KMS-11 (cell line): ENCODE measurements at regions not wholly inside any gene's neighbourhood (a gene's known extent, or its start where the extent isn't known, plus 50 kb on each side); places are given as distances from the start of the nearest gene placed in this dataset.

Source experiments
- H2AFZ ChIP-seq: fragments of 200-600 bp; sonication (generic); 2 replicates; pipeline ENCODE4 v1.6.1; 2016; ENCODE audit warnings: antibody characterized with exemption, mixed run types, low read depth
- H3K27ac ChIP-seq: fragments of 200-600 bp; sonication (generic); 2 replicates; pipeline ENCODE4 v1.6.1; 2016; ENCODE audit warnings: mild to moderate bottlenecking, mixed run types
- H3K27me3 ChIP-seq: fragments of 200-600 bp; sonication (generic); 2 replicates; pipeline ENCODE4 v1.6.1; 2017; ENCODE audit warnings: mild to moderate bottlenecking, low read depth, mixed run types, moderate library complexity; ENCODE audit not compliant: insufficient read depth
- H3K36me3 ChIP-seq: fragments of 200-600 bp; sonication (generic); 2 replicates; pipeline ENCODE4 v1.6.1; 2017; ENCODE audit warnings: mild to moderate bottlenecking, mixed run types; ENCODE audit not compliant: insufficient read depth
- H3K4me1 ChIP-seq: fragments of 200-600 bp; sonication (generic); 2 replicates; pipeline ENCODE4 v1.6.1; 2016; ENCODE audit warnings: mild to moderate bottlenecking, low read depth, mixed run types; ENCODE audit not compliant: poor library complexity, severe bottlenecking
- H3K4me2 ChIP-seq: fragments of 200-600 bp; sonication (generic); 2 replicates; pipeline ENCODE4 v1.7.0; 2016; ENCODE audit warnings: mild to moderate bottlenecking, mixed run types
- H3K4me3 ChIP-seq: fragments of 200-600 bp; sonication (generic); IDR thresholded peaks from 2 replicates; pipeline ENCODE4 v1.6.1; 2017; ENCODE audit warnings: low read depth, low read length, mixed read lengths; ENCODE audit not compliant: insufficient read depth
- H3K79me2 ChIP-seq: fragments of 200-600 bp; sonication (generic); 2 replicates; pipeline ENCODE4 v1.6.1; 2016; ENCODE audit warnings: low read depth, mixed run types; ENCODE audit not compliant: insufficient read depth
- H3K9ac ChIP-seq: fragments of 200-600 bp; sonication (generic); 2 replicates; pipeline ENCODE4 v1.6.1; 2016; ENCODE audit warnings: mild to moderate bottlenecking, mixed run types
- H4K20me1 ChIP-seq: fragments of 200-600 bp; sonication (generic); 2 replicates; pipeline ENCODE4 v1.6.1; 2016; ENCODE audit warnings: mild to moderate bottlenecking, mixed run types; ENCODE audit not compliant: insufficient read depth
- TF ChIP-seq, protein P1 (sequence below): fragments of 200-600 bp; sonication (generic); conservative IDR thresholded peaks from 2 replicates; pipeline ENCODE4 v1.6.1; 2017; ENCODE audit warnings: low read depth, mild to moderate bottlenecking, antibody characterized with exemption, low read length, moderate library complexity, mixed read lengths

DNA sequence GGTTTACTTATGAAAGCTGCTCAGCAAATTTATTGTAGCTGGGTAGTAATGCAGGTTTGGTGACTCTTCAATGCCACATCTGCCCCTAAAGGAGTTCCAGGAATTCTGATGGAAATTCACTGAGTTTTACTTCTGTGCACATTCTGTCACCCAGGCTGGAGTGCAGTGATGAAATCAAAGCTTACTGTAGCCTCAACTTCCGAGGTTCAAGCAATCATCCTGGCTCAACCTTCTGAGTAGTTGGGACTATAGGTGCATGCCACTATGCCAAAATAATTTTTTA lies 150.6 kb upstream of the RUNX1 start:
- no peak overlapping the region for H3K27ac ChIP-seq
- H3K9ac ChIP-seq, result no peak overlapping the region
- no peak overlapping the region for H2AFZ ChIP-seq
- no peaks in the 10 kb centered on the region for H3K36me3 ChIP-seq
- H3K4me3 ChIP-seq, result no peak overlapping the region
- TF ChIP-seq, protein P1, sequence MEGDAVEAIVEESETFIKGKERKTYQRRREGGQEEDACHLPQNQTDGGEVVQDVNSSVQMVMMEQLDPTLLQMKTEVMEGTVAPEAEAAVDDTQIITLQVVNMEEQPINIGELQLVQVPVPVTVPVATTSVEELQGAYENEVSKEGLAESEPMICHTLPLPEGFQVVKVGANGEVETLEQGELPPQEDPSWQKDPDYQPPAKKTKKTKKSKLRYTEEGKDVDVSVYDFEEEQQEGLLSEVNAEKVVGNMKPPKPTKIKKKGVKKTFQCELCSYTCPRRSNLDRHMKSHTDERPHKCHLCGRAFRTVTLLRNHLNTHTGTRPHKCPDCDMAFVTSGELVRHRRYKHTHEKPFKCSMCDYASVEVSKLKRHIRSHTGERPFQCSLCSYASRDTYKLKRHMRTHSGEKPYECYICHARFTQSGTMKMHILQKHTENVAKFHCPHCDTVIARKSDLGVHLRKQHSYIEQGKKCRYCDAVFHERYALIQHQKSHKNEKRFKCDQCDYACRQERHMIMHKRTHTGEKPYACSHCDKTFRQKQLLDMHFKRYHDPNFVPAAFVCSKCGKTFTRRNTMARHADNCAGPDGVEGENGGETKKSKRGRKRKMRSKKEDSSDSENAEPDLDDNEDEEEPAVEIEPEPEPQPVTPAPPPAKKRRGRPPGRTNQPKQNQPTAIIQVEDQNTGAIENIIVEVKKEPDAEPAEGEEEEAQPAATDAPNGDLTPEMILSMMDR, result no peak
- H3K27me3 ChIP-seq, result no peaks in the 10 kb centered on the region
- no peaks in the 10 kb centered on the region for H4K20me1 ChIP-seq
- H3K4me2 ChIP-seq, result no peak overlapping the region
- no peaks in the 10 kb centered on the region for H3K4me1 ChIP-seq
- no peaks in the 10 kb centered on the region for H3K79me2 ChIP-seq

DNA sequence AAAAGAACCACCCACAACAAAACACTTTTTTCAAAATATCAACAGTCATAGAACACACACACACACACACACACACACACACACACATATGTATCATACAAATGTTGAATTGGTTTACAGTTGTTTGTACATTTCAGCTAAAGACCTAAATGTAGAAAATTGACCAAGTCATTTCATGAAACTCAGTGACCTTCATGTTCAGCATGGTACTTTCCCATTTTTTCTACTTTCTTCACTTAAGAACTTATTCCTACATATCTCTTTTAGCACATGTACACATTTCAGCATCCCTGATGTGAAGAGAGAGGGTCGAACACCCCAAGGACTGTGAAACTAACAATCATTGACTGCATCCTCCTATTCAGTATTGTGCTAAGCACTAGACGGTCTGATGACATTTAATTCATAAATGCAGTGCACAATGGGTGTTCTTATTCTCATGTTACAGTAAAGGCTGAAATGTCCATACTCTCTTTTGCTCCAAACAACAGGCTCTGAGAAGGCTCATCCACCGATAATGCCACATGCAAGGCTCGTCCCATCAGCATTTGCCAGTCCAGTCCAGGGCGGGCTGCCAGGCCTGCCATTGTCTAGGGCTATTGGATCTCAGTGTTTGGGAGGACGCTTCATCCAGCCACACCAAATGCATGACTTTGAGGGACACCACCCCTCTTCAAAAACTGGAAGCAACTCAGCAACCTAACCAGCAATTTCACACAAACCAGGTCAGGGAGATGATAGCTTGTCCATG lies 150.1 kb upstream of the RUNX1 start:
- H3K4me3 ChIP-seq, result no peak overlapping the region
- TF ChIP-seq, protein P1, result no peak
- no peaks in the 10 kb centered on the region for H3K27me3 ChIP-seq
- no peaks in the 10 kb centered on the region for H3K79me2 ChIP-seq
- no peaks in the 10 kb centered on the region for H3K36me3 ChIP-seq
- no peaks in the 10 kb centered on the region for H3K4me1 ChIP-seq
- no peak overlapping the region for H3K4me2 ChIP-seq
- H2AFZ ChIP-seq, result no peak overlapping the region
- no peak overlapping the region for H3K27ac ChIP-seq
- no peak overlapping the region for H3K9ac ChIP-seq
- no peaks in the 10 kb centered on the region for H4K20me1 ChIP-seq

DNA sequence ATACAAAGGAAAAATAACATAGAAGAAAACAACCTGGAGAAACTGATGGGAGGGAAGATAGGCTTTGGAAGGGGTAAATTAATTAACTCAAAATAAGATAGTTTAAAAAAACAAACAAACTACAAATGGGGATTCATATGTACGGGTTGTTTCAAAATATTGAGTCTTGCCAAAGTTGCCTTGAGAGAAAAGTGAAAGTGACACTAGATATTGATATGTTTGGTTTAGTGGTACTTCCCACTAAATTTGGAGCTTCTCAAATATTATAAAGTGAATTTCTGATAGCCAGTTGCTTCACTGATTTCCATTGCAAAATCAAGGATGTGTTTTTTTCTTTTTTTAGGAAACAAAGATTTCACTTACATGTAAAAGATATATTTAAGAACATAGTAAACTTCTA lies 149.5 kb upstream of the RUNX1 start:
- Histone ChIP-seq H3K36me3 (no peaks in the 10 kb centered on the region), H3K4me2 (no peak overlapping the region), H2AFZ (no peak overlapping the region), H3K27me3 (no peaks in the 10 kb centered on the region), H3K9ac (no peak overlapping the region), H3K4me1 (no peaks in the 10 kb centered on the region), H3K4me3 (no peak overlapping the region), H3K27ac (no peak overlapping the region), H4K20me1 (no peaks in the 10 kb centered on the region), H3K79me2 (no peaks in the 10 kb centered on the region)
- TF ChIP-seq, protein P1, result no peak

DNA sequence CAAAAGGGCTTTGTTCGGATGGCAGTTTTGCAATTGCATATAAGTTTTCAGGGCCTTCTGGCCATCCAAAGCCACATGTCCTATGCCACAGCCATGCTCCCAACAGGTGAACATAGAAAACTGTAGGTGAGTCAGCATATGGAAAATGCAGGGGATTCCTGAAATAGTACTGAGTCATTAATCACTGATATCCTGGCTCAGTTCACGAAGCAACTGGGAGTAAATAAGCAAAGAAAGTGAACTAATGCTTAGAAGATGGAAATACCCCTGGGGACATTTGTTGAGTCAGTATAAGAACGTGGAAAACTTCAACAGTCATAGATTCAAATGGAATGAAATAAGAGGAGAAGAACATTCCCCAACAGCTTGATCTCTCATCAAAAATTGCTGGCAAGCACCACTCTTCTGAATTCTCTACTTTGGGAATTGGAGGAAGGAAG lies 148.9 kb upstream of the RUNX1 start:
- H3K4me2 ChIP-seq, result no peak overlapping the region
- H3K79me2 ChIP-seq, result no peaks in the 10 kb centered on the region
- TF ChIP-seq, protein P1, result no peak
- H3K27ac ChIP-seq, result no peak overlapping the region
- H3K36me3 ChIP-seq, result no peaks in the 10 kb centered on the region
- H3K4me1 ChIP-seq, result no peaks in the 10 kb centered on the region
- H3K27me3 ChIP-seq, result no peaks in the 10 kb centered on the region
- H3K4me3 ChIP-seq, result no peak overlapping the region
- H2AFZ ChIP-seq, result no peak overlapping the region
- no peak overlapping the region for H3K9ac ChIP-seq
- H4K20me1 ChIP-seq, result no peaks in the 10 kb centered on the region
